ENCODE measurements at regions not wholly inside any gene's neighbourhood (a gene's known extent, or its start where the extent isn't known, plus 50 kb on each side); places are given as distances from the start of the nearest gene placed in this dataset.

DNA sequence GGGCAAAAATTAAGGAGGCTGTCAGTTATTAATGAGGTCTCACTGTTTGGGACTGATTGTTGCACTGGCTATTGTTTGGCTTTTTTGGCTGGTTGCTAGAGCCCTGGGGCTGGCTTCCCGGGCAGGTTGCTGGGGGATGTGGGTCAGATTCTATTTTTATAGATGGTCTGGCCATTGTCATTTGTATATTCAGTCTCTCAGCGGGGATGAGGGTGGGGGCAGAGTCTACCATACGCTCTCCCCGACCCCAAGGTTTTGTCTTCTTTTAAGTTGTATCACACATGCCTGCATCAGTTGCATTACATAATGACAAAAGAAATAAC, 84.3 kb upstream of the GRB10 start:
- no peak for DNase-seq (ENCODE audit: low read depth, low spot score)
- H3K36me3 ChIP-seq (ENCODE audit: control insufficient read depth in 1 of 2, insufficient read depth in 2 of 2, low read length in 2 of 2), result no peaks in the 10 kb centered on the region
- TF ChIP-seq SP1 (IDR thresholded peaks at IDR 0.05; ENCODE audit: low read depth) (no peak), POLR2AphosphoS5 (IDR thresholded peaks at IDR 0.05; ENCODE audit: low read depth, low read length) (no peak), POLR2A (IDR thresholded peaks at IDR 0.05; ENCODE audit: borderline replicate concordance, extremely low read depth, insufficient read depth, insufficient read length) (no peak), ELF1 (IDR thresholded peaks at IDR 0.05; ENCODE audit: borderline replicate concordance, low read depth) (no peak), FOSL1 (IDR thresholded peaks at IDR 0.05; ENCODE audit: low read depth) (no peak), CTCF (IDR thresholded peaks at IDR 0.05 in 2 of 3, conservative IDR thresholded peaks at IDR 0.05 in 1 of 3; ENCODE audit: borderline replicate concordance in 1 of 3, insufficient read depth in 1 of 3, low read depth in 2 of 3, low read length in 2 of 3) (no peak), CBX3 (IDR thresholded peaks at IDR 0.05; ENCODE audit: low read depth) (no peak), ZNF274 (IDR thresholded peaks at IDR 0.05; ENCODE audit: low read depth, low read length) (no peak), EZH2 (IDR thresholded peaks at IDR 0.05) (no peak), SRF (IDR thresholded peaks at IDR 0.05; ENCODE audit: low read depth) (no peak), SIN3A (IDR thresholded peaks at IDR 0.05; ENCODE audit: low read depth) (no peak)
- TF ChIP-seq, protein P1, sequence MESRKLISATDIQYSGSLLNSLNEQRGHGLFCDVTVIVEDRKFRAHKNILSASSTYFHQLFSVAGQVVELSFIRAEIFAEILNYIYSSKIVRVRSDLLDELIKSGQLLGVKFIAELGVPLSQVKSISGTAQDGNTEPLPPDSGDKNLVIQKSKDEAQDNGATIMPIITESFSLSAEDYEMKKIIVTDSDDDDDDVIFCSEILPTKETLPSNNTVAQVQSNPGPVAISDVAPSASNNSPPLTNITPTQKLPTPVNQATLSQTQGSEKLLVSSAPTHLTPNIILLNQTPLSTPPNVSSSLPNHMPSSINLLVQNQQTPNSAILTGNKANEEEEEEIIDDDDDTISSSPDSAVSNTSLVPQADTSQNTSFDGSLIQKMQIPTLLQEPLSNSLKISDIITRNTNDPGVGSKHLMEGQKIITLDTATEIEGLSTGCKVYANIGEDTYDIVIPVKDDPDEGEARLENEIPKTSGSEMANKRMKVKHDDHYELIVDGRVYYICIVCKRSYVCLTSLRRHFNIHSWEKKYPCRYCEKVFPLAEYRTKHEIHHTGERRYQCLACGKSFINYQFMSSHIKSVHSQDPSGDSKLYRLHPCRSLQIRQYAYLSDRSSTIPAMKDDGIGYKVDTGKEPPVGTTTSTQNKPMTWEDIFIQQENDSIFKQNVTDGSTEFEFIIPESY (IDR thresholded peaks at IDR 0.05; ENCODE audit: extremely low read depth, insufficient replicate concordance, low read length), result no peak
- H3K4me2 ChIP-seq (ENCODE audit: low read length), result no peak overlapping the region
- no peak for ATAC-seq
- H3K4me3 ChIP-seq (replicated peaks in 1 of 2; ENCODE audit: low read depth in 1 of 2, low read length in 2 of 2), result no peak overlapping the region
- H3K27me3 ChIP-seq (ENCODE audit: insufficient read depth, low read length), result no peaks in the 10 kb centered on the region
- H2AFZ ChIP-seq (ENCODE audit: low read depth, low read length, poor library complexity, severe bottlenecking), result no peak overlapping the region
- H3K9me3 ChIP-seq (ENCODE audit: control insufficient read depth in 1 of 2, insufficient read depth in 1 of 2, low read depth in 1 of 2, low read length in 2 of 2), result no peaks in the 10 kb centered on the region
- BruUV-seq (replicated peaks), result no TSS peak
- RAD21 ChIA-PET (ENCODE audit: low non-redundant PET in 1 of 2, low total read pairs in 2 of 2, uncharacterized antibody in 2 of 2, unreplicated experiment in 2 of 2), result no interaction called here
- H4K20me1 ChIP-seq (ENCODE audit: insufficient read depth), result no peaks in the 10 kb centered on the region
- H3K4me1 ChIP-seq (ENCODE audit: control insufficient read depth in 1 of 2, insufficient read depth in 2 of 2, low read length in 2 of 2), result peaks cover 2 to 9% of the 10 kb centered on the region in 2 experiments; a peak in 1 of 4 replicates
- H3K79me2 ChIP-seq (ENCODE audit: insufficient read depth, low read length), result no peaks in the 10 kb centered on the region
- intact Hi-C loops (cut with micrococcal nuclease), result no loop called here
- H3K9me2 ChIP-seq (ENCODE audit: insufficient read depth), result no peaks in the 10 kb centered on the region
- POLR2A ChIA-PET, result no interaction called here
- CTCF ChIA-PET, result no interaction called here
- H3K9ac ChIP-seq (ENCODE audit: low read length), result no peak overlapping the region
- H3K27ac ChIP-seq (ENCODE audit: low read depth, low read length), result no peak overlapping the region
